NCI-H128 (cell line): ENCODE measurements at regions not wholly inside any gene's neighbourhood (a gene's known extent, or its start where the extent isn't known, plus 50 kb on each side); places are given as distances from the start of the nearest gene placed in this dataset.
"Not testable (repeated sequence)": the region's sequence is repeated elsewhere in the genome, so short reads cannot be mapped to it uniquely, and the experiment has no call there.

ENCODE experiments used
- DNase-seq: peaks from one replicate; lab custom pipeline; 2025; ENCODE audit not compliant: unreplicated experiment; lab: John Stamatoyannopoulos, UW

DNA sequence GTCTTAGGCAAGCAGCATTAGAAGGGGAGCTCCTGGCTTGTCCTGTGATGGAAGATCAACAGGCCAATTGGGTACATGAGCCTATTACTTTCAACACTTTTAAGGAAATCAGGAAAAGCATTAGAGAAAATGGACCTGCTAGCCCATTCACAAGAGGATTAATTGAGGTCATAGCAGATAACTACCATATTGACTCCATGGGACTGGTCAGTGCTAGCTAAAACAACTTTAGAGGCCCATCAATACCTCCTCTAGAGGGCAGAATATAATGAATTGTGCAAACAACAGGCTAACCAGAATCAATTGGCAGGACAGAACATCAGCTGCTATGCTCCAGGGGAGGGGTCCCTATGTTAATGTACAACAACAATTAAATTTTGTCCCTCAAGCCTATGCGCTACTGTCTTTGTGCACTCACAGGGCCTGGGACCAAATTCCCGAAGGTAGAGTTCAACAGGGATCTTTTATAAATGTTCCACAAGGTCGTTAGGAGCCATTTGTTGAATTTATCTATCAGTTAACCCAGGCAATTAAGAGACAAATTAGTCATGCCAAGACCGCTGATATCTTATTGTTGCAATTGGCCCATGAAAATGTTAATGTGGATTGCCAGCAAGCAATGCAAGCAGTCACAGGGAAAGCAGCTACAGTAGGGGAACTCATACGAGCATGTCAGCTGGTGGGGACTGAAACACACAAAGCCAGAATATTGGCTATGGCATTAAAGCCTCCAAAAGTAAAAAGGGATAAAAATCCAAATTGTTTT is 106.6 kb upstream of the BTN3A2 start:
- DNase-seq = no peak

DNA sequence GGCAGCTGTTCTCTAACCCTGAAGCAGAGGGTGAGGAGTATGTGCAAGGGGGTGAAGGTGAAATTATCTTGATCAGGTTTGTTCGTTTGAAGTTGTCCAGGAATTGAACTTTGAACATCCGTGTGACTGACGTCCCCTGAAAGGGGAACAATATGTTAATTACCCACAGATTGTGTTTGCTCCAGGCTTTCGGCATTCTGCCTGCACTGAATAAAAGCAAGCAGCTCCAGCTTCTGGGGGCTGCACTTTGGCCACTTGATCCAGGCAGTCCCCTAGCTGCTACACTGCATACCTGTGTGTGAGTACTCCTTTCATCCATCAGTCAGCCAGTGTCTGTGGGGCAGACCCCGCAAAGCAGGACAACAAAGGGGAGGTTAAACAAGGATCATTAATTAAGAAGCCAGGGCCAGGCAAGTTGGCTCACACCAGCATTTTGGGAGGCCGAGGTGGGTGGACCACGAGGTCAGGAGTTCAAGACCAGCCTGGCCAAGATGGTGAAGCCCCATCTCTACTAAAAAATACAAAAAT is 104.8 kb upstream of the BTN3A2 start:
- no peak for DNase-seq

DNA sequence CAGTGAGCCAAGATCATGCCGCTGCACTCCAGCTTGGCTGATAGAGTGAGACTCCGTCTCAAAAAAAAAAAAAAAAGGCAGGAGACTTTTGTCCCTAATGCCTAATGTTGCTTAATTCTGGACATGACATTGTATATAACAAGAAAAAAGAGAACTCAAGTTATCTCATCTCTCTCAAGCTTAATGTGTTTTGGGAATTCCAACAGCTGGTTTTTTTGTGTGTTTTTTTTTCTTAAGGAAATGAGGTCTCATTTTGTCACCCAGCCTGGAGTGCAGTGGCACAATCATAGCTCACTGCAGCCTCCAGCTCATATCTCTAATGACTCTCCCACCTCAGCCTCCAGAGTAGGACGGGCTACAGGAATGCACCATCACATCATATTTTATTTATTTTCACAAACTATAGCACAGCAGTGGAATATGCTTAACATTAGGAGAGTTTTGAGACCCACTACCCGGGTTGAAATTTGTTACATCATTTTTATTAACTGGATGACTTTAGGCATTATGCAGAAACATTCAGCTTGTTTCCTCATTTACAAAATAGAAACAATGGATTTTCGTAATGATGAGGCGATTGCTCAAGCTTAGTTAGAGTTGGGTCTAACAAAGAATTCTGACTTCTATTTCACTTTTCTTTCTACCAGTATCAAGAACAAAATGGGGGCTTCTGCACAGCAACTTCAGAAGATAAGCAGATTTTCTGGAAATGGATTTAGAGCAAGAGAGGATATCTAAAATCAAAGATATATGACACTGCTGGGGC is 104.1 kb upstream of the BTN3A2 start:
- no peak for DNase-seq

DNA sequence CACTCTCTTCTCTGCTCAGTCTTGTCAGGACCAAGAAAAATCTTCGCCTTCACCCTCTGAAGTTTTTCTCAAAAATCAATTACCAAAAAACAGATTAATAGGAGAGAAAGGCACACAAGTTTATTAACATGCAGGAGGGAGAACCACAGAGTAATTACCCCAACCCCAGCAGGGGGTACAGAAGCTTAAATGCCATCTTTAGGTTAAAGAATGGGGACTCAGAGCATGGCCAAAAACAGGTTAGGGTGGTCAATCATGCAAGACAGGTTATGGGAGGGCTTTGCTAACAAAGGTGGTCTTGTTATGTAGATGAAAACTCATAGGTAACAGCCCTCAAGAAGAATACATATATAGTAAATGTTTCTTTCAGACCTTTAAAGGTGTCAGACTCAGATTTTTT is 100.5 kb upstream of the BTN3A2 start:
- DNase-seq = no peak

DNA sequence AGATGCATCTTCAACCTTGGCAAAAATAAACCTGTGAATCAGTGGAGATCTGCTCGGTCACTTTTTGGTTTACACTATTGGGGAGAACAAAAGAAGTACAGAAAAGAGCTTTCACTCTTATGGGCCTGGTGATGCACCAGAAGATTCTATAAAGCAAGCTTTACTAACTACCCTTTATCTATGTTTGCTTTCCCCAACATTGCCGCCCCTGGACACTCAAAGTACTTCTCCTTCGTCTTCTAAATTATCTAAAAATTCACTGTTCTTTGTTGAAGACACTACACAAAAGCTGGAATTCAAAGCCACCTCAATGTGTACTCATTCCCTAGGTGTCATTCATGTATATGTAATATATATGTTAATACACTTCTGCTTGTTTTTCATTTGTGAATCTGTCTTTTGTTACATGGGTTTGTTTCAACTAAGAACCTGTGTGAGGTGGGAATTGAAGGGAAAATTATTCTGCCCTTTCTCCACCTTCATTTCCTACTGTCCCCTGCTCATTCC is 97.9 kb upstream of the BTN3A2 start:
- DNase-seq = no peak

DNA sequence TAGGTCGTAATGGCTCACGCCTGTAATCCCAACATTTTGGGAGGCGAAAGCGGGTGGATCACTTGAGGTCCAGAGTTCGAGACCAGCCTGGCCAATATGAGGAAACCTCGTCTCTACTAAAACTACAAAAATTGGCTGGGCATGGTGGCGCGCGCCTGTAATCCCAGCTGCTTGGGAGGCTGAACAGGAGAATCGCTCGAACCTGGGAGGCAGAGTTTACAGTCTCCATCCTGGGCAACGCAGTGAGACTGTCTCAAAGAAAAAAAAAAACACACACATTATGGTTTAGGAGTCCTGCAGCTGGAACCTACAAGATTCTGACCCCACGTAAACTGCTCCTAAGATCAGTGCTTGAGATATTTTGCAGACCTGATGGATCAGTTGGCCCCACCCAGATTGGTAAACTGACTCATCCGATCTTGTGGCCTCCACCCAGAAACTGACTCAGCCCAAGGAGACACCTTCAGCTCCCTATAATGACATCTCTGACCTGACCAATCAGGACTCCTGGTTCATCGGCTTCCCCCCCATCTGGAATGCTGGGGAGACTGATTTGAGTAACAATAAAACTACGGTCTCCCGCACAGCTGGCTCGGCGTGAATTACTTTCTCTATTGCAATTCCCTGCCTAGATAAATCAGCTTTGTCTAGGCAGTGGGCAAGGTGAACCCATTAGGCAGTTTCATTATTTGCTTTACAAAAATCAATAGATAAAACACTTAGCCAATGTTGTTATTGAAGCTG is 96.2 kb upstream of the BTN3A2 start:
- DNase-seq = no peak

DNA sequence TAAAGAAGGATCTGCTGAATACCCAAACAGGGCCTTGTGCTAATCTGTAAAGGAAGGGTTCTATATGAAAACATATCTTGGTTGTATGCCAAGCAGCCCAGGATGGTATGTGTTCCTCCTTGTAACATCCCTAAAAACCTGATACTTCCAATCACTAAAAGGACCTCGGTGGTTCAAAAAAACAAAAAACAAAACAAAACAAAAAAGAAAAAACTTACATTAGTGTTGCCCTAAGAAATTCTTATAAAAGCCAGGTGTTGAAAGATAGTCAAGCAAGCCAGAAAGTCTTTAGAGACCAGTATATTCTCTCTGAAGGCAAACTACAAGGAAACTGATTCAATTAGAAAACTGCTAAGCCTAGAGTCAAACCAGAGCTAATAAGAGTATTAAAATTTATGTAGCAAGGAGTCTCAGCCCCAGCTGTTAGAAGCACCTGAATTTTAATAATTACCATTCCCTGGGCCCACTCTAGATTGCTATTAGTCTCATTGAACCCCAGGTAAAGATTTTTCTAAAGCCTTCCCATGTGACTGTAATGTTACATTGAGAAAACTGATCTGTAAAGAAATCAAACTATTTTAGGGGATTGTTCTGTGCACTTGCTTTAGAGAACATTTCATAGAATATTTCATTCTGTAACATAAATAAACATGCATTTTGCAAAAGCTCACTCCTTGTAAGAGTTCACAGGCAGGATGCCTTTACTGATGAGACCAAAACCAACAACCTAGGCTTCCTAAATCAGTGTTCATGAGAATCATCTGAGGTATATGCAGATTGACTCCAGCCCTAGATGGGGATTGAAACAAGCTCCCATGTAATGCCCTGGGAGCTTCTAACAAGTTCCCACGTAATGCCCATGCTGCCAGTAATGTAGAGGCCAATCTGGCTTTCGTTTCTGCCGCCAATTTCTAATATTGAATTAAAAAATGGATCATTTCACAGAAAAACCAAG is 95.2 kb upstream of the BTN3A2 start:
- no peak for DNase-seq

DNA sequence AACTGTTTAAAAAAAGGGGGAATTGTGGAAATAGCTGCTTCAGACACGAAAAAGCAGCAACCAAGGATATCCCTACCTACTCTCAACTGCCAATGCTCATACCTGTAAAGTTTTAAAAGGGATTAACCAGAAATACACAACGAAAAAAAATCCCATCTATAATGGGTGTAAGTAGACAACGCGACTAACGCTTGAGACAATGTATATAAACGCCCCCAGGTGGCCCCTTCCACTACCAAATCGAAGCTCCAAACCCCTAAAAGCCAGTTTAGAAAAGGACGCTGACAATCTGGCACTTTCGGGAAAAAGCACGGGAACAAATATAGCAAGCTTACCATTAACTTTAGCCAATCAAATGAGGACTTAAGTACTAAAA is 94.5 kb upstream of the BTN3A2 start:
- no peak for DNase-seq

DNA sequence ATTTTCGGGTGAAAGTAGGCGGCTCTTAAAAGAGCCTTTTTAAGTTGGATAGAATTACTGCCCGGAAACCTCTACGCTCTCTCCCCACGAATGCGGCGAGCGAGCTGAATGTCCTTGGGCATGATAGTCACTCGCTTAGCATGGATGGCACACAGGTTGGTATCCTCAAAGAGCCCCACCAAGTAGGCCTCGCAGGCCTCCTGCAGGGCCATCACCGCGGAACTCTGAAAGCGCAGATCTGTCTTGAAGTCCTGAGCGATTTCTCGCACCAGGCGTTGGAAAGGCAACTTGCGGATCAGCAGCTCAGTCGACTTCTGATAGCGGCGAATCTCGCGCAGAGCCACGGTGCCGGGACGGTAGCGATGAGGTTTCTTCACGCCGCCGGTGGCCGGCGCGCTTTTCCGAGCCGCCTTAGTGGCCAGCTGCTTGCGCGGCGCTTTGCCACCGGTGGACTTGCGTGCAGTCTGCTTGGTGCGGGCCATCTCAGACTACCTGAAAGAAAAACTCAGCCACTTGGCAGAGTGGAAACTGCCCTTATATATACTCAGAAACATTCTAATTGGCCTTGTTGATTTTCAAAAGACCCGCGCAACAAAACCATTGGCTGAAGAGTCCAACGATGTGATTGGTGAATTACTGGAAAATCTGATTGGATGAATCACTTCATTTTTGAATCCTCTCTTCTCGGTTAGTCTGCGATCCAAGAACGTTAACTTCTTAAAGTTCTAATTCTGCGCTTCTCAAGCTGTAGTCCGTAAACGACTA is 93.9 kb upstream of the BTN3A2 start:
- peak; percentile 59 for DNase-seq

DNA sequence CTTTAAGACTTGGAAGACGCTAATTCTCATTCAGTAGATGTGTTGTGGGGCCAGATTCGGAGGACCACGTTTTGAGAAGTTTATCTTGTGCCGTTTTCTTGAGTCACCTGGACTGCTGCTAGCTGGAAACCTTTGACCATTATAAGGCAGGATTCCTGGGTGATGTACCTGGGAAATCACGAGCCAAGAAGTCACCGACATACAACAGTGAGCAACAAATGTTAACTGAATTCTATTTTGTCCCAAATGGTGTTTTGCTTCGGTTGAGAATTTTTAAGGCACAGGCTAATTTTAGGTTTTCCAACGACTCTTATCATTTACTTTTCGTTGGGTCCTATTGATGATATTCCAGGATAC is 93.4 kb upstream of the BTN3A2 start:
- no peak for DNase-seq

DNA sequence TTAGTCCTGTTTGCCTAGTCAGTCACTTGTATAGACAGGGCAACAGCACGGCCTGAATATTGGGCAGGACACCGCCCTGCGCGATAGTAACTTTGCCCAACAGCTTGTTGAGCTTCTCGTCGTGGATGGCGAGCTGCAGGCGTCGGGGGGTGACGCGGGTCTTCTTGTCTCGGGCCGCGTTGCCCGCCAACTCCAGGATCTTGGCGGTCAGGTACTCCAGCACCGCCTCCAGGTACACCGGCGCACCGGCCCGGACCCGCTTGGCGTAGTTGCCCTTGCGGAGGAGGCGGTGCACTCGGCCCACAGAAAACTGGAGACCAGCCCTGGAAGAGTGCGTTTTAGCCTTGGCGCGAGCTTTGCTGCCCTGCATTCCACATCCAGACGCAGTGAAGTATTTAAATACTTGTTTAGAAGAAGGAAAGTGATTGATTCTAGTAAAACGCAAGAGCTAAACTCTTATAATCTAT is 92.8 kb upstream of the BTN3A2 start:
- no peak for DNase-seq

DNA sequence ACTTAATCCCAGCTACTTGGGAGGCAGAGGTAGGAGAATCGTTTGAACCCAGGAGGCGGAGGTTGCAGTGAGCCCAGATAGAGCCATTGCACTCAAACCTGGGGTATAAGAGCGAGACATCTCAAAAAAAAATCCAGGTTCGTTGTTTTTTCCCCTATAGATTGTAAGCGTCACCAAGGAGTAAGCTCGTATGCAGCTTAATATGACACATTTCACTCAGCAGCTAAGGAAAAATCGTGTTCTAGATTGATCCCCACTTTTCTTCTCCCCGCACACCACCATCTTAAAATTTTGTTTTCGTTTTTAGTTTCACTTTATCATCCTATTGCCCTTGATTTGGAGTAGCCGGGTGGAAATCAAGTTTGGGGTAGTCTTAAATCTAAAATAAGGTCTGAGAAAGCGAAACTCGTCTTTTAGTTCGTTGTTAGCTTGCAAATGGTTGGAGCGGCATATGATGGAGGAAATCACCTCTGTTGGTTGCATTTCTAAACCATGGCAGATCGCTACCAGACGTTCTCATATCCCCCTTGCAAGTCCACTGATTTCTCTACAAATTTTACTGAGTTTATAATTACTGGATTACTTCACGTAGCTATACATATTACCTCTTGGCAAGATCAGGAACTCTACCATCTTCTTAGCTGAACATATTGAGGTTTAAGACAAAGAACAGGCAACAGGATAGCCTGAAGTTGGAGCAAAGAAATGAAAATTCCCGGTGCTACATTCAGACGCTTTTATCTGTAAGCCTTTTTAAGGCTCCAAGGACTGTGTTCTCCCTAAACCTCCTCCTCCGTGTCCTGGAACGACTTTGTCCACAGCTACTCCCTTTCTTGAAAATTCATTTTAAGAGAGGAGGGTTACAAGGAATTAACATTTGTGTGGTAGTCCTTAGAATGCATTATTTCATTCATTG is 91.1 kb upstream of the BTN3A2 start:
- no peak for DNase-seq

DNA sequence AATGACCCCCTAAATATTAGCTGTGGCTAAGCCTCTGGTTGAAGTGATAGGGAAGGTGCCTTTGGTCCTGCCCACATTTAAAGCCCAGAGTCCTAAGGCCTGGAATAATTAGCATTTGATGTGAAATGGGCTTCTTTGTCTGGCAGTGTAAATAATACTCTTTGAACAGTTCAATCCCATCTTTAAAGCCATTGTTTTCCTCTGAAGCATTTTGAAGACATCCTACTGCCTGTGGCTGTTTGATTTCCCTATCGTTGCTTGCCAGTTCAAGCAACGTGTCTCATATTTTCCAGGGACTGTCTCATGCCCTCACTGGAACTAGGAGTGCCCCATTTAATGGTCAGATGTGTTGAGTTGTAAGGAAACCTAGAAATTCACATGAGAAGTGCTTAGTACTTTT is 89.3 kb upstream of the BTN3A2 start:
- no peak for DNase-seq

DNA sequence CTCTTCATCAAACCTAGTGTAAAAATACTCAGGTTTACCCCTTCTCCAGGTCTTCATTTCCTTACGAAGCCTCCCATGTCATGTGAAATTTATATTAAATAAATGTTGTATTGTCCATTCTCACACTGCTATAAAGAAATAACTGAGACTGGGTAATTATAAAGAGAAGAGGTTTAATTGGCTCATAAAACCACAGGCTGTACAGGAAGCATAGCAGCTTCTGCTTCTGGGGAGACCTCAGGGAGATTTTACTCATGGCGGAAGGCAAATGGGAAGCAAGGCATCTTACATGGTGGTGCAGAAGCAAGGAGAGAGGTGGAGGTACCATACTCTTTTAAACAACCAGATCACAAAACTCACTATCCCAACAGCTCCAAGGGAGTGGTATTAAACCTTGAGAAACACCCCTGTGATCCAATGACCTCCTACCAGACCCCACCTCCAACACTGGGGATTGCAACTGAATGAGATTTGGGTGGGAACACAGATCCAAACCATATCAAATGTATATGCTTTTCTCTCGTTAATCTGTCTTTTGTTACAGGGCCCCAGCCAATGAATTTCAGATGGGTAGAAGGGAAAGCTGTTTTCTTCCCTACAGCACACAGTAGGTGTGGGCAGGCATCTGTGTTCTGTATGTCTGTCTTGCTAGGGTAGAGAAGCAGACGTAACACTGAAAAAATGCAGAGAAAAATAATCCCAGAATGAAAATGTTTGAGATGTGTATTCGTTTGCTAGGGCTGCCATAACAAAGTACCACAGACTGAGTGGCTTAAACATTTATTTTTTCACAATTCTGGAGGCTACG is 88.0 kb upstream of the BTN3A2 start:
- DNase-seq = no peak

DNA sequence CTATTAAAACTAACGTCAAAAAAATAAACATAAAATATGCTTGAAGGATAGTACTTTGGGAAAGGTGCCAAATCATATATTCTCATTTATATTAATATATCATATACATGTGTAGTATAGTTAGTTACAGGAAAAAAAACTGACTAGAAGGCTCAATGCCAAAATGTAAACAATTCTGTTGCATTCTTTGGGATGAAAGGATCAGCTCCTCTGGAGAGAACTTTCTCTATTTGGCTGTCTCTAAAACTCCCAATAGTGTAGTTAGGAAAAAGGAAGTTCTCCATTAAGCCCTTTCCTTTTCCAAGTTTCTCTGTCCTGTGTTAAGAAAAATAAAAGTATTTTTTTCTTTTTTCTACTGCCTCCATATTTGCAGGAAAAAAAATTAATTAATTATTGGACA is 86.5 kb upstream of the BTN3A2 start:
- DNase-seq = no peak

DNA sequence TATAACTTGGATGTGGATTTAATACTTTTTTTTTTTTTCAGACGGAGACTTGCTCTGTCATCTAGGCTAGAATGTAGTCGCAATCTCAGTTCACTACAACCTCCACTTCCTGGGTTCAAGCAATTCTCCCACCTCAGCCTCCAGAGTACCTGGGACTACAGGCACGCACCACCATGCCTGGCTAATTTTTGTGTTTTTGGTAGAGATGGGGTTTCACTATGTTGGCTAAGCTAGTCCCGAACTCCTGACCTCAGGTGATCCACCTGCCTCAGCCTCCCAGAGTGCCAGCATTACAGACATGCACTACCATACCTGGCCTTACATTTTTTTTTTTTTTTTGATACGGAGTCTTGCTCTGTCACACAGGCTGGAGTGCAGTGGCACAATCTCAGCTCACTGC is 85.6 kb upstream of the BTN3A2 start:
- DNase-seq = not testable (repeated sequence)

DNA sequence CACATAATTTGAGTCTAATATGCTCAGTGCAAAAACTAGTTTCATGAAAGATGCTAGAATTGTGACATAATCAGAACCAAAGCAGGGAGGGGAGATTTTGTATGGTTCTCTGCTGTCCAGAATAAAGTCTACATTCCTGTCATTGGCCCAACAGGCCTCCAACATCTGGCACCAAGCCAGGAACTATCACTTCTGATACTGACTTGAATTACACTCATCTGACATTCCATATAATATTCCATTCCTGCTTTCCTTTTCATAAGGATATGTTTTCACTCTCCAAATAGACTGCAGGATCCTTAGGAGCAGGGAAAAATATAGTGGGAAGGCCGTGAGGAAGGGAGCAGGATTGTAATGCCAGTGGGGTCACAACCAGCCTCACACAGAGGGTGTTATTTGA is 84.6 kb upstream of the BTN3A2 start:
- no peak for DNase-seq
